B cell (primary cell): ENCODE measurements at regions not wholly inside any gene's neighbourhood (a gene's known extent, or its start where the extent isn't known, plus 50 kb on each side); places are given as distances from the start of the nearest gene placed in this dataset.

Experiments used
- ATAC-seq: fragments of 200-7000 bp; cut with Tn5 transposase; one replicate; pipeline ENCODE4 v1.10.0; 2021; ENCODE audit warnings: low read depth, mild to moderate bottlenecking, moderate number of reproducible peaks, moderate library complexity
- CTCF ChIA-PET: fragments of 350-600 bp; sonication (Branson Sonifier 250); formaldehyde crosslinking; loops from one replicate; lab custom pipeline; 2021; ENCODE audit warnings: antibody characterized with exemption, inconsistent platforms; lab: Charles Lee
- POLR2A ChIA-PET: fragments of 350-600 bp; sonication (Branson Sonifier 250); formaldehyde crosslinking; loops from one replicate; lab custom pipeline; 2021; ENCODE audit warnings: antibody characterized with exemption; lab: Charles Lee
- DNase-seq: peaks from one replicate; pipeline ENCODE4 v3.0.0; 2013
- H2AFZ ChIP-seq: 2 replicates; pipeline ENCODE4 v1.6.1; 2012; ENCODE audit warnings: mild to moderate bottlenecking, low read depth, low read length; ENCODE audit not compliant: insufficient read depth, poor library complexity, severe bottlenecking
- H3K27ac ChIP-seq, 2 donors: 1 replicate in 1 of 2; 2 replicates in 1 of 2; pipeline ENCODE4 v1.5.1; 2012 to 2013; ENCODE audit warnings: low read length in 2 of 2, mild to moderate bottlenecking in 2 of 2, moderate library complexity in 1 of 2
- H3K27me3 ChIP-seq, 4 experiments: fragments of 200-600 bp in 1 of 4; sonication (generic) in 1 of 4; replicated peaks in 1 of 4; 1 replicate in 2 of 4; 2 replicates in 2 of 4; pipeline versions ENCODE4 v1.6.1 to v1.7.0; 2013 to 2016; ENCODE audit warnings: low read length in 3 of 4, mild to moderate bottlenecking in 2 of 4, mixed read lengths in 1 of 4, moderate library complexity in 1 of 4; ENCODE audit not compliant: insufficient read depth in 4 of 4, control insufficient read depth in 3 of 4; ENCODE audit errors: control extremely low read depth in 1 of 4
- H3K36me3 ChIP-seq, 2 experiments: replicated peaks in 1 of 2; 1 replicate in 1 of 2; 2 replicates in 1 of 2; pipeline versions ENCODE4 v1.6.1 to v1.7.1; 2013; ENCODE audit warnings: low read length in 1 of 2; ENCODE audit not compliant: insufficient read depth in 2 of 2, control insufficient read depth in 1 of 2; ENCODE audit errors: control extremely low read depth in 1 of 2, extremely low read depth in 1 of 2
- H3K4me1 ChIP-seq, 2 donors: fragments of 200-600 bp in 1 of 2; sonication (generic) in 1 of 2; 1 replicate in 1 of 2; 2 replicates in 1 of 2; pipeline versions ENCODE4 v1.5.1 to v1.6.1; 2013 to 2017; ENCODE audit warnings: low read length in 2 of 2; ENCODE audit not compliant: control insufficient read depth in 2 of 2, insufficient read depth in 2 of 2
- H3K4me2 ChIP-seq: replicated peaks from 2 replicates; pipeline ENCODE3; 2012; ENCODE audit warnings: mild to moderate bottlenecking, low read depth, low read length; ENCODE audit not compliant: poor library complexity, severe bottlenecking
- H3K4me3 ChIP-seq, 5 experiments: fragments of 200-600 bp in 1 of 5; sonication (generic) in 1 of 5; 1 replicate in 3 of 5; 2 replicates in 2 of 5; pipeline versions ENCODE4 v1.5.1 to v1.7.0; 2011 to 2016; ENCODE audit warnings: low read length in 4 of 5, mild to moderate bottlenecking in 4 of 5, low read depth in 2 of 5, control low read depth in 1 of 5, moderate library complexity in 1 of 5; ENCODE audit not compliant: insufficient read depth in 1 of 5; ENCODE audit errors: control extremely low read depth in 1 of 5, extremely low read depth in 1 of 5
- H3K79me2 ChIP-seq: fragments of 200-600 bp; sonication (generic); one replicate; pipeline ENCODE4 v1.6.0; 2016; ENCODE audit warnings: low read length; ENCODE audit not compliant: control insufficient read depth, insufficient read depth
- H3K9ac ChIP-seq: fragments of 200-600 bp; sonication (generic); 2 replicates; pipeline ENCODE4 v1.6.1; 2017; ENCODE audit warnings: mild to moderate bottlenecking, low read length, moderate library complexity
- H3K9me3 ChIP-seq, 3 donors: one replicate each; pipeline versions ENCODE4 v1.6.1 to v1.7.1; 2013; ENCODE audit warnings: low read length in 2 of 3; ENCODE audit not compliant: control insufficient read depth in 2 of 3, insufficient read depth in 1 of 3; ENCODE audit errors: control extremely low read depth in 1 of 3
- H4K20me1 ChIP-seq: 2 replicates; pipeline ENCODE4 v1.6.0; 2012; ENCODE audit warnings: mild to moderate bottlenecking, low read length; ENCODE audit not compliant: insufficient read depth, control insufficient read depth, poor library complexity, severe bottlenecking
- H3K27ac Mint-ChIP-seq: one replicate; pipeline ENCODE4 v1.8.0; 2021; ENCODE audit warnings: mixed read lengths
- H3K27me3 Mint-ChIP-seq: one replicate; pipeline ENCODE4 v1.8.0; 2021; ENCODE audit warnings: mixed read lengths
- H3K4me1 Mint-ChIP-seq: one replicate; pipeline ENCODE4 v1.8.0; 2021; ENCODE audit warnings: mixed read lengths
- H3K4me3 Mint-ChIP-seq: one replicate; pipeline ENCODE4 v1.8.0; 2021; ENCODE audit warnings: mixed read lengths
- H3K9me3 Mint-ChIP-seq: one replicate; pipeline ENCODE4 v1.8.0; 2022; ENCODE audit warnings: mixed read lengths; ENCODE audit not compliant: insufficient read depth
- EZH2 ChIP-seq: IDR thresholded peaks from 2 replicates; pipeline ENCODE4 v1.6.1; 2012; ENCODE audit warnings: borderline replicate concordance, low read depth, mild to moderate bottlenecking, moderate library complexity, low read length; ENCODE audit not compliant: insufficient read depth, poor library complexity, severe bottlenecking
- WGBS: methylation state at CpG from one replicate; pipeline ENCODE4 v1.1.5; 2013; ENCODE audit warnings: missing lambda C conversion rate; ENCODE audit not compliant: insufficient coverage; 5-methylcytosine and 5-hydroxymethylcytosine counted together
- intact Hi-C: fragments of 100-400 bp; cut with micrococcal nuclease; formaldehyde crosslinking; loops from one replicate; pipeline ENCODE4 v1.10.0; 2022
- TF ChIP-seq, protein P1 (sequence below): fragments of 200-600 bp; IDR thresholded peaks from one replicate; pipeline ENCODE4 v1.8.0; 2022; ENCODE audit warnings: antibody characterized with exemption, mild to moderate bottlenecking

- TF ChIP-seq, protein P1, sequence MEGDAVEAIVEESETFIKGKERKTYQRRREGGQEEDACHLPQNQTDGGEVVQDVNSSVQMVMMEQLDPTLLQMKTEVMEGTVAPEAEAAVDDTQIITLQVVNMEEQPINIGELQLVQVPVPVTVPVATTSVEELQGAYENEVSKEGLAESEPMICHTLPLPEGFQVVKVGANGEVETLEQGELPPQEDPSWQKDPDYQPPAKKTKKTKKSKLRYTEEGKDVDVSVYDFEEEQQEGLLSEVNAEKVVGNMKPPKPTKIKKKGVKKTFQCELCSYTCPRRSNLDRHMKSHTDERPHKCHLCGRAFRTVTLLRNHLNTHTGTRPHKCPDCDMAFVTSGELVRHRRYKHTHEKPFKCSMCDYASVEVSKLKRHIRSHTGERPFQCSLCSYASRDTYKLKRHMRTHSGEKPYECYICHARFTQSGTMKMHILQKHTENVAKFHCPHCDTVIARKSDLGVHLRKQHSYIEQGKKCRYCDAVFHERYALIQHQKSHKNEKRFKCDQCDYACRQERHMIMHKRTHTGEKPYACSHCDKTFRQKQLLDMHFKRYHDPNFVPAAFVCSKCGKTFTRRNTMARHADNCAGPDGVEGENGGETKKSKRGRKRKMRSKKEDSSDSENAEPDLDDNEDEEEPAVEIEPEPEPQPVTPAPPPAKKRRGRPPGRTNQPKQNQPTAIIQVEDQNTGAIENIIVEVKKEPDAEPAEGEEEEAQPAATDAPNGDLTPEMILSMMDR: no peak
- no peak for TF ChIP-seq EZH2
- H3K9ac ChIP-seq: no peak overlapping the region
- CTCF ChIA-PET: no interaction called here
- no peak overlapping the region for H3K4me3 Mint-ChIP-seq
- no peak overlapping the region for H2AFZ ChIP-seq
- peaks cover 15 to 22% of the 10 kb centered on the region in 2 donors for H3K4me1 ChIP-seq
- no peak overlapping the region for H3K27ac Mint-ChIP-seq
- no peaks in the 10 kb centered on the region for H3K9me3 Mint-ChIP-seq
- H3K4me2 ChIP-seq: no peak overlapping the region
- H3K9me3 ChIP-seq: peaks cover 0 to 11% (median 0%) of the 10 kb centered on the region in 3 donors
- no peak overlapping the region for H3K4me3 ChIP-seq
- intact Hi-C loops: no loop called here
- POLR2A ChIA-PET: no interaction called here
- WGBS: 99% methylated on average over 6 of the region's 10 CpGs
- no peak overlapping the region for H3K27ac ChIP-seq
- H4K20me1 ChIP-seq: no peaks in the 10 kb centered on the region
- no peak for DNase-seq
- H3K4me1 Mint-ChIP-seq: peaks cover 27% of the 10 kb centered on the region
- H3K27me3 ChIP-seq: no peaks in the 10 kb centered on the region
- ATAC-seq: no peak
- no peaks in the 10 kb centered on the region for H3K79me2 ChIP-seq
- H3K27me3 Mint-ChIP-seq: no peaks in the 10 kb centered on the region
- H3K36me3 ChIP-seq: no peaks in the 10 kb centered on the region
Measured at GRCh38 chr17:77608431-77608830, 350.1 kb upstream of the TNRC6C start.

DNA sequence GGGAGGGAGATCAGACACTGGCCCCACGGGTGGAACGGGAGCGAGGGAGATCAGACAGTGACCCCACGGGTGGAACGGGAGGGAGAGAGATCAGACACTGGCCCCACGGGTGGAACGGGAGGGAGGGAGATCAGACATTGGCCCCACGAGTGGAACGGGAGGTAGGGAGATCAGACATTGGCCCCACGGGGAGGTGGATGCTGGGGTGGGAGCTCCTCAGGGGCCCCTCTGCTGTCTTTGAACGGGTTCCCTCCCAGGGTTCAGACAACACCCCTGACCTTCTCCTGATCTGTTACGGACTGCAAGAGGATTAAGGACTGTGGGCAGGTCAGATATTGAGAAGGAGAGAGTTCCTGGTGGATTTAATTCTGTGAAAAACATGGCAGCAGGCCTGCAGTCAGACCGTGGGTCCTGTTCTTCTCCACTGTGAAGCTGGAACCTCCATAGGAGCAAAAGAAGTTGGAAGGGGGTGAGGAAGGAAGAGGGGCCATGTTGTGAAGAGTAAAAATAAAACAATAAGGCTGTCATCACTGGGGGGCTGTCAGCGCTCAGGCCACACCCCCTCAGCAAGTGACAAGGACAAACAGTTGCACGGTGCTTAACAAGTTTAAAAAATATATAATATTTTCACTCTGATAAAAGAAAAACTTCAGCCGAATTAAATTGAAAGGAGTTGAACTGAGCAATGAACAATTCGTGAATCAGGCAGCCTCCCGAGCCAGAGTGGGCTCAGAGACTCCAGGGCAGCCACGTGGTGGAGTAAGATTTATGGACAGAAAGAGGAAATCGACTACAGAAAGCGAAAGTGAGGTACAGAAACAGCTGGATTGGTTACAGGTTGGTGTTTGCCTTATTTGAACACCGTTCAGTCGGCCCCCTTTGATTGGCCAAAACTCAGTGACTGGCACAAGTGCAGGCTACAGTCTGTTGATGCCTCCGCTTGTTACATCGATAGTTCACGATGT, 348.7 kb upstream of the TNRC6C start:
- Histone ChIP-seq H2AFZ (peak overlapping the region; percentile 76), H3K4me3 (peak overlapping the region; percentile 21 to 59 (median 45)), H3K27ac (peak overlapping the region; percentile 36 to 54), H3K79me2 (no peaks in the 10 kb centered on the region), H4K20me1 (no peaks in the 10 kb centered on the region), H3K27me3 (no peaks in the 10 kb centered on the region), H3K9ac (peak overlapping the region; percentile 62), H3K4me1 (peaks cover 15 to 22% of the 10 kb centered on the region in 2 donors), H3K36me3 (no peaks in the 10 kb centered on the region), H3K4me2 (peak overlapping the region; percentile 81), H3K9me3 (peaks cover 0 to 11% (median 0%) of the 10 kb centered on the region in 3 donors)
- peaks cover 11% of the 10 kb centered on the region for H3K27me3 Mint-ChIP-seq
- intact Hi-C loops: no loop called here
- ATAC-seq (peak; percentile 95), DNase-seq (peak; percentile 82)
- 46% methylated on average over 19 of the region's 26 CpGs for WGBS
- no peaks in the 10 kb centered on the region for H3K9me3 Mint-ChIP-seq
- H3K4me3 Mint-ChIP-seq: peak overlapping the region; percentile 93
- peaks cover 27% of the 10 kb centered on the region for H3K4me1 Mint-ChIP-seq
- TF ChIP-seq, protein P1: no peak
- TF ChIP-seq EZH2: no peak
- POLR2A ChIA-PET: interaction anchor here (1.2 kb wide), 1 partner anchor 348 kb away, joined by 3 read pairs; no protein-coding TSS in a partner anchor
- peak overlapping the region; percentile 89 for H3K27ac Mint-ChIP-seq
- CTCF ChIA-PET: interaction anchor here (0.8 to 1.7 kb wide), 4 partner anchors 10 to 410 kb away, joined by 3 to 4 read pairs (median 4); no protein-coding TSS in a partner anchor
